KMS-11 (cell line): ENCODE measurements at regions not wholly inside any gene's neighbourhood (a gene's known extent, or its start where the extent isn't known, plus 50 kb on each side); places are given as distances from the start of the nearest gene placed in this dataset.

Source experiments
- H2AFZ ChIP-seq: fragments of 200-600 bp; sonication (generic); 2 replicates; pipeline ENCODE4 v1.6.1; 2016; ENCODE audit warnings: antibody characterized with exemption, mixed run types, low read depth
- H3K27ac ChIP-seq: fragments of 200-600 bp; sonication (generic); 2 replicates; pipeline ENCODE4 v1.6.1; 2016; ENCODE audit warnings: mild to moderate bottlenecking, mixed run types
- H3K27me3 ChIP-seq: fragments of 200-600 bp; sonication (generic); 2 replicates; pipeline ENCODE4 v1.6.1; 2017; ENCODE audit warnings: mild to moderate bottlenecking, low read depth, mixed run types, moderate library complexity; ENCODE audit not compliant: insufficient read depth
- H3K36me3 ChIP-seq: fragments of 200-600 bp; sonication (generic); 2 replicates; pipeline ENCODE4 v1.6.1; 2017; ENCODE audit warnings: mild to moderate bottlenecking, mixed run types; ENCODE audit not compliant: insufficient read depth
- H3K4me1 ChIP-seq: fragments of 200-600 bp; sonication (generic); 2 replicates; pipeline ENCODE4 v1.6.1; 2016; ENCODE audit warnings: mild to moderate bottlenecking, low read depth, mixed run types; ENCODE audit not compliant: poor library complexity, severe bottlenecking
- H3K4me2 ChIP-seq: fragments of 200-600 bp; sonication (generic); 2 replicates; pipeline ENCODE4 v1.7.0; 2016; ENCODE audit warnings: mild to moderate bottlenecking, mixed run types
- H3K4me3 ChIP-seq: fragments of 200-600 bp; sonication (generic); IDR thresholded peaks from 2 replicates; pipeline ENCODE4 v1.6.1; 2017; ENCODE audit warnings: low read depth, low read length, mixed read lengths; ENCODE audit not compliant: insufficient read depth
- H3K79me2 ChIP-seq: fragments of 200-600 bp; sonication (generic); 2 replicates; pipeline ENCODE4 v1.6.1; 2016; ENCODE audit warnings: low read depth, mixed run types; ENCODE audit not compliant: insufficient read depth
- H3K9ac ChIP-seq: fragments of 200-600 bp; sonication (generic); 2 replicates; pipeline ENCODE4 v1.6.1; 2016; ENCODE audit warnings: mild to moderate bottlenecking, mixed run types
- H4K20me1 ChIP-seq: fragments of 200-600 bp; sonication (generic); 2 replicates; pipeline ENCODE4 v1.6.1; 2016; ENCODE audit warnings: mild to moderate bottlenecking, mixed run types; ENCODE audit not compliant: insufficient read depth
- CTCF ChIP-seq: fragments of 200-600 bp; sonication (generic); conservative IDR thresholded peaks from 2 replicates; pipeline ENCODE4 v1.6.1; 2017; ENCODE audit warnings: low read depth, mild to moderate bottlenecking, antibody characterized with exemption, low read length, moderate library complexity, mixed read lengths

- no peak overlapping the region for H3K4me2 ChIP-seq
- H3K27me3 ChIP-seq: no peaks in the 10 kb centered on the region
- no peaks in the 10 kb centered on the region for H3K4me1 ChIP-seq
- H3K36me3 ChIP-seq: no peaks in the 10 kb centered on the region
- no peak for TF ChIP-seq CTCF
- H3K27ac ChIP-seq: no peak overlapping the region
- H3K4me3 ChIP-seq: no peak overlapping the region
- H3K9ac ChIP-seq: no peak overlapping the region
- H4K20me1 ChIP-seq: no peaks in the 10 kb centered on the region
- H2AFZ ChIP-seq: no peak overlapping the region
- no peaks in the 10 kb centered on the region for H3K79me2 ChIP-seq
These were observed 159.6 kb upstream of the FGGY start for GRCh38 chr1:59137276-59137615.

DNA sequence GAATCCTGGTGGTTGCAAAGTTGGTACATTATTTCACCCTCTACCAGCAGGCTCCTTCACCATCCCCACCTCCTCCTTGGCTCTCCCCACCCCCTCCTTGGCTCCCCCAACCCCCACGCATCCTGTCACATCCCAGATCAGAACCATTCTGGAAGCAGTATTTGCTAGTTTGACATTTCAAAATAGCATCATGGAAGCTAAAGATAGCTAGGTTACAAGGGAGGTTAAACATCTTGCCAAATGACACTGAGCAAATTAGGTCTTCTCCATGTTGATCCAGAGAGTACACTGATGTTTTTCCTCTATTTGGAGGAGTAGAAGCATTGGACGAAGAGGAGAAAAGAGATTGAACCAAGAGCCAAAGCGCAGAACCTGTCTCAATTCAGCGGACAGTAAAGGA is 158.9 kb upstream of the FGGY start:
- no peak overlapping the region for H3K27ac ChIP-seq
- H3K4me3 ChIP-seq: no peak overlapping the region
- no peaks in the 10 kb centered on the region for H3K4me1 ChIP-seq
- no peak overlapping the region for H3K4me2 ChIP-seq
- H2AFZ ChIP-seq: no peak overlapping the region
- H3K79me2 ChIP-seq: no peaks in the 10 kb centered on the region
- H3K27me3 ChIP-seq: no peaks in the 10 kb centered on the region
- TF ChIP-seq CTCF: no peak
- H4K20me1 ChIP-seq: no peaks in the 10 kb centered on the region
- H3K36me3 ChIP-seq: no peaks in the 10 kb centered on the region
- H3K9ac ChIP-seq: no peak overlapping the region

- TF ChIP-seq CTCF: no peak
- no peak overlapping the region for H2AFZ ChIP-seq
- H3K9ac ChIP-seq: no peak overlapping the region
- no peaks in the 10 kb centered on the region for H4K20me1 ChIP-seq
- H3K79me2 ChIP-seq: no peaks in the 10 kb centered on the region
- no peak overlapping the region for H3K27ac ChIP-seq
- no peaks in the 10 kb centered on the region for H3K36me3 ChIP-seq
- H3K4me1 ChIP-seq: no peaks in the 10 kb centered on the region
- no peaks in the 10 kb centered on the region for H3K27me3 ChIP-seq
- H3K4me2 ChIP-seq: no peak overlapping the region
- H3K4me3 ChIP-seq: no peak overlapping the region
These were observed 158.5 kb upstream of the FGGY start for GRCh38 chr1:59138402-59138801.

DNA sequence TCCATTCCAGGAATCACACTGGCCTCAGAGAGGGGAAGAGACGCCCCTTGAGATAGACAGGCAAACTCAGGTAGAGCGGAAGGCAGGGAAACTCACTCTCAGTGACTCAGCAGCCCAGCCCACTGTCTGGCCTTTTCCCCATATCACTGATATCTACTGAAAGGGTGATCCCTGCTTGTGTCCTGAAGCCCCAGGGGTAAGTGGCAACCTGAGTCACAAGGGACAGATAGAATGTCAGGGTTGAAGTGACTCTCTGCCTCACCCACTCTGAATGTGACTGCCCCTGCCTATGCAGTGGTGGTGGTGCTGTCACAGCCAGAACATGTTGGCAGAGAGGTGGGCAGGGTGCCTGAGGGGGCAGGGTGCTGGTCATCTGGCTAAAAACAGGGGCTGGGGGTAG is 157.5 kb upstream of the FGGY start:
- no peak overlapping the region for H3K4me2 ChIP-seq
- H2AFZ ChIP-seq: no peak overlapping the region
- H3K9ac ChIP-seq: no peak overlapping the region

More for the DNA sequence above, 157.5 kb upstream of the FGGY start:
- Histone ChIP-seq H4K20me1 (no peaks in the 10 kb centered on the region), H3K4me3 (no peak overlapping the region), H3K27ac (no peak overlapping the region), H3K4me1 (no peaks in the 10 kb centered on the region), H3K27me3 (no peaks in the 10 kb centered on the region), H3K79me2 (no peaks in the 10 kb centered on the region), H3K36me3 (no peaks in the 10 kb centered on the region)
- no peak for TF ChIP-seq CTCF
